Neural progenitor cell (in vitro differentiated cells): ENCODE measurements at regions not wholly inside any gene's neighbourhood (a gene's known extent, or its start where the extent isn't known, plus 50 kb on each side); places are given as distances from the start of the nearest gene placed in this dataset.

Experiments used
- DNase-seq: peaks from one replicate; pipeline ENCODE4 v3.0.0-alpha.2; 2016; ENCODE audit warnings: low spot score
- H2AFZ ChIP-seq: fragments of 200-600 bp; sonication (generic); replicated peaks from 2 replicates; pipeline ENCODE4 v1.6.1; 2016; ENCODE audit warnings: antibody characterized with exemption
- H3F3A ChIP-seq: fragments of 200-600 bp; sonication (generic); 2 replicates; pipeline ENCODE4 v1.6.1; 2016; ENCODE audit warnings: antibody characterized with exemption, low read depth
- H3K27ac ChIP-seq: fragments of 200-600 bp; sonication (generic); 2 replicates; pipeline ENCODE4 v1.5.1; 2016; ENCODE audit warnings: mild to moderate bottlenecking
- H3K27me3 ChIP-seq: fragments of 200-600 bp; sonication (generic); 2 replicates; pipeline ENCODE4 v1.6.1; 2016; ENCODE audit warnings: mild to moderate bottlenecking, moderate library complexity
- H3K36me3 ChIP-seq: fragments of 200-600 bp; sonication (generic); 2 replicates; pipeline ENCODE4 v1.5.1; 2016
- H3K4me1 ChIP-seq: fragments of 200-600 bp; sonication (generic); 2 replicates; pipeline ENCODE4 v1.6.1; 2016; ENCODE audit warnings: mixed run types
- H3K4me2 ChIP-seq: fragments of 200-600 bp; sonication (generic); 2 replicates; pipeline ENCODE4 v1.6.1; 2016
- H3K4me3 ChIP-seq: fragments of 200-600 bp; sonication (generic); 2 replicates; pipeline ENCODE4 v1.5.1; 2016
- H3K79me2 ChIP-seq: fragments of 200-600 bp; sonication (generic); 2 replicates; pipeline ENCODE4 v1.6.1; 2016; ENCODE audit warnings: low read depth
- H3K9ac ChIP-seq: fragments of 200-600 bp; sonication (generic); 2 replicates; pipeline ENCODE4 v1.6.1; 2016
- H3K9me3 ChIP-seq: fragments of 200-600 bp; sonication (generic); 2 replicates; pipeline ENCODE4 v1.5.1; 2016; ENCODE audit warnings: low read depth
- H4K20me1 ChIP-seq: fragments of 200-600 bp; sonication (generic); 2 replicates; pipeline ENCODE4 v1.6.1; 2016; ENCODE audit warnings: low read depth
- H3K27ac Mint-ChIP-seq: 3 replicates; pipeline ENCODE4 v1.8.0; 2021; ENCODE audit warnings: mixed read lengths
- H3K27me3 Mint-ChIP-seq: 2 replicates; pipeline ENCODE4 v1.8.0; 2022; ENCODE audit warnings: low read depth, mild to moderate bottlenecking, inconsistent platforms, moderate library complexity, mixed read lengths; ENCODE audit not compliant: insufficient read depth
- H3K36me3 Mint-ChIP-seq: 3 replicates; pipeline ENCODE4 v1.8.0; 2021; ENCODE audit warnings: mixed read lengths
- H3K4me1 Mint-ChIP-seq: 3 replicates; pipeline ENCODE4 v1.8.0; 2021; ENCODE audit warnings: mixed read lengths
- H3K4me3 Mint-ChIP-seq: 3 replicates; pipeline ENCODE4 v1.8.0; 2021; ENCODE audit warnings: mild to moderate bottlenecking, moderate library complexity, mixed read lengths
- H3K9me3 Mint-ChIP-seq: 3 replicates; pipeline ENCODE4 v1.8.0; 2020; ENCODE audit warnings: mixed read lengths
- EZH2 ChIP-seq: fragments of 200-600 bp; sonication (generic); IDR thresholded peaks from 2 replicates; pipeline ENCODE4 v1.6.1; 2017; ENCODE audit warnings: antibody characterized with exemption, mild to moderate bottlenecking, moderate library complexity
- EZH2phosphoT487 ChIP-seq: fragments of 200-600 bp; sonication (generic); IDR thresholded peaks from 2 replicates; pipeline ENCODE4 v1.6.1; 2017; ENCODE audit warnings: antibody characterized with exemption
- TF ChIP-seq, protein P1 (sequence below): fragments of 200-600 bp; sonication (generic); IDR thresholded peaks from 2 replicates; pipeline ENCODE4 v1.5.1; 2017; ENCODE audit warnings: antibody characterized with exemption, mild to moderate bottlenecking

DNA sequence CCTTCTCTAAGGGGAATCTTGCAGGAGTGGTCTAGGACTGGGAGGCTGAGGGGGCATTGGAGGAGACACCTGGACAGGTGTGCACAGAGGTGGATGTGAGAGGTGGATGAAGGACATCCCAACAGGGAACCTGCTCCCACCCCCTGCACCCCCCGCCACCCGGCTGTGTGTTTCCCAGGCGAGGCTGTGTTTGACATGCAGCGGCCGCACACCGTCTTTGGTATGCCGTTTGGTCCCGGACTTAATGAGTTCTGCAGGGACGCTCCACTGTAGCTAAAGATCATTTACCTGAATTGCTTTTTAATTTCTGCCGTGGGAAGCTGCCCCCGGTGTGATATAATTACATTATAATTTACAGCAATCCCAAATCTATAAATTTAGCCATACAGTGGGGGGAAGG is 87.3 kb downstream of the GLI2 start:
- Mint-ChIP-seq H3K4me1 (peaks cover 53% of the 10 kb centered on the region), H3K27ac (no peak overlapping the region), H3K4me3 (no peak overlapping the region), H3K36me3 (peaks cover 4% of the 10 kb centered on the region), H3K9me3 (no peaks in the 10 kb centered on the region), H3K27me3 (peaks cover 7% of the 10 kb centered on the region)
- no peak for DNase-seq
- Histone ChIP-seq H3K4me2 (no peak overlapping the region), H3K9me3 (no peaks in the 10 kb centered on the region), H2AFZ (no peak overlapping the region), H4K20me1 (peaks cover 100% of the 10 kb centered on the region), H3K4me3 (no peak overlapping the region), H3K36me3 (no peaks in the 10 kb centered on the region), H3K27ac (no peak overlapping the region), H3F3A (peaks cover 7% of the 10 kb centered on the region), H3K4me1 (peaks cover 22% of the 10 kb centered on the region), H3K79me2 (peaks cover 47% of the 10 kb centered on the region), H3K9ac (no peak overlapping the region), H3K27me3 (no peaks in the 10 kb centered on the region)
- TF ChIP-seq EZH2 (no peak), EZH2phosphoT487 (no peak)
- TF ChIP-seq, protein P1, sequence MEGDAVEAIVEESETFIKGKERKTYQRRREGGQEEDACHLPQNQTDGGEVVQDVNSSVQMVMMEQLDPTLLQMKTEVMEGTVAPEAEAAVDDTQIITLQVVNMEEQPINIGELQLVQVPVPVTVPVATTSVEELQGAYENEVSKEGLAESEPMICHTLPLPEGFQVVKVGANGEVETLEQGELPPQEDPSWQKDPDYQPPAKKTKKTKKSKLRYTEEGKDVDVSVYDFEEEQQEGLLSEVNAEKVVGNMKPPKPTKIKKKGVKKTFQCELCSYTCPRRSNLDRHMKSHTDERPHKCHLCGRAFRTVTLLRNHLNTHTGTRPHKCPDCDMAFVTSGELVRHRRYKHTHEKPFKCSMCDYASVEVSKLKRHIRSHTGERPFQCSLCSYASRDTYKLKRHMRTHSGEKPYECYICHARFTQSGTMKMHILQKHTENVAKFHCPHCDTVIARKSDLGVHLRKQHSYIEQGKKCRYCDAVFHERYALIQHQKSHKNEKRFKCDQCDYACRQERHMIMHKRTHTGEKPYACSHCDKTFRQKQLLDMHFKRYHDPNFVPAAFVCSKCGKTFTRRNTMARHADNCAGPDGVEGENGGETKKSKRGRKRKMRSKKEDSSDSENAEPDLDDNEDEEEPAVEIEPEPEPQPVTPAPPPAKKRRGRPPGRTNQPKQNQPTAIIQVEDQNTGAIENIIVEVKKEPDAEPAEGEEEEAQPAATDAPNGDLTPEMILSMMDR: no peak

DNA sequence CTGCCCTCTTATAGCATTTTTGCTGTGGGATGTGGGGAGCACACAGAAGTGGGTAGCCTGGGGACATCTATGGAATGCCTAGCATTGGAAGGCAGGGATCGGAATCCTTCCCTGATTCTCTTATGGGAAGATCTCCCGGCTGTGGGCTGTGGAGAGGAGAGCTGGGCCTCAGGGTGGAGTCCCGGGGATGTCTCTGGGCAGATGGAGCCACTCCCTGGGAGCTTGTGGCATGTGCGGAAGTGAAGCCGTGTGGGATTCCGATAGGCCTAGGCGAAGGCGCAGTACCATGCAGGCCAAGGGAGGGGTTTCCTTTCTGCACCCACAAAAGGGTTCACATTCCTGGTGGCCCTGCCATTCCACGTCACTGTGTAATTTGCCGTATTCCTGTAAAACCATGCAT is 87.9 kb downstream of the GLI2 start:
- H3K4me1 ChIP-seq: peaks cover 23% of the 10 kb centered on the region
- H4K20me1 ChIP-seq: peaks cover 100% of the 10 kb centered on the region
- no peak overlapping the region for H2AFZ ChIP-seq
- H3K9me3 ChIP-seq: no peaks in the 10 kb centered on the region
- peaks cover 7% of the 10 kb centered on the region for H3K27me3 Mint-ChIP-seq
- H3K27ac ChIP-seq: no peak overlapping the region
- H3K4me3 Mint-ChIP-seq: no peak overlapping the region
- no peak for DNase-seq
- peaks cover 7% of the 10 kb centered on the region for H3F3A ChIP-seq
- no peak overlapping the region for H3K4me3 ChIP-seq
- peaks cover 52% of the 10 kb centered on the region for H3K4me1 Mint-ChIP-seq
- H3K4me2 ChIP-seq: no peak overlapping the region
- H3K79me2 ChIP-seq: peaks cover 47% of the 10 kb centered on the region
- no peak overlapping the region for H3K27ac Mint-ChIP-seq
- no peaks in the 10 kb centered on the region for H3K36me3 ChIP-seq
- H3K36me3 Mint-ChIP-seq: peaks cover 3% of the 10 kb centered on the region
- TF ChIP-seq EZH2 (no peak), EZH2phosphoT487 (no peak)
- TF ChIP-seq, protein P1: no peak
- no peaks in the 10 kb centered on the region for H3K27me3 ChIP-seq
- no peaks in the 10 kb centered on the region for H3K9me3 Mint-ChIP-seq
- no peak overlapping the region for H3K9ac ChIP-seq

DNA sequence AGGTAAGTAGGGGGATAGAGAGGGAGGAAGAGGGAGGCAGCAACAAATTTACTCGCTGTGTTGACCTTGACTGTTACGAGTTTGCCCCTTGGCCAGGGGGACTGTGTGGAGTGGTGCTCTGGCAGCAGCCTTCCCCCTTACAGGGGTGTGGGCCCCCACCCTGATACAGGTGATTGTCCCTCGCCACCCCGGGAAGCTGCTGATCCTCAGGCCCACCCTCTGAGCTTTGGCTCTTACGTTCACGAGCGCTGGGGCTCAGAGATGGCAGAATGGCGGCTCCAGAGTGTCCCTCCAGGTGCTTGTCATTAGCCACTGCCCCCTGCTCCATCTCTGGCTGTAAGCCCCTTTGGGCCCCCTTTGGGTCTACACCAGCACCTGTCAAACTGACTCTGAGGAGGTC is 88.6 kb downstream of the GLI2 start:
- Histone ChIP-seq H4K20me1 (peaks cover 100% of the 10 kb centered on the region), H3K27me3 (no peaks in the 10 kb centered on the region), H3K79me2 (peaks cover 51% of the 10 kb centered on the region), H3K4me2 (no peak overlapping the region), H3K9ac (no peak overlapping the region), H3K4me1 (peaks cover 23% of the 10 kb centered on the region), H3F3A (peaks cover 7% of the 10 kb centered on the region), H3K36me3 (no peaks in the 10 kb centered on the region), H3K9me3 (no peaks in the 10 kb centered on the region), H2AFZ (no peak overlapping the region), H3K27ac (no peak overlapping the region), H3K4me3 (no peak overlapping the region)
- TF ChIP-seq EZH2 (no peak), EZH2phosphoT487 (no peak)
- TF ChIP-seq, protein P1: no peak
- Mint-ChIP-seq H3K4me3 (no peak overlapping the region), H3K36me3 (peaks cover 6% of the 10 kb centered on the region), H3K4me1 (peaks cover 52% of the 10 kb centered on the region), H3K9me3 (no peaks in the 10 kb centered on the region), H3K27me3 (peaks cover 10% of the 10 kb centered on the region), H3K27ac (peak overlapping the region; percentile 2)
- no peak for DNase-seq
